ENCODE measurements at regions not wholly inside any gene's neighbourhood (a gene's known extent, or its start where the extent isn't known, plus 50 kb on each side); places are given as distances from the start of the nearest gene placed in this dataset.
A peak's percentile ranks its signal among the peaks of the same experiment; 100 is the strongest.

- no peak for TF ChIP-seq STAT1 (IDR thresholded peaks at IDR 0.05; ENCODE audit: unreplicated experiment)
- no peak for TF ChIP-seq ZNF114 (CRISPR knock-in tag; IDR thresholded peaks at IDR 0.05)
- TF ChIP-seq POLR2AphosphoS5 (IDR thresholded peaks at IDR 0.05; ENCODE audit: low read depth), result no peak
- TF ChIP-seq EZH2phosphoT487 (IDR thresholded peaks at IDR 0.05; ENCODE audit: unreplicated experiment), result no peak
- no peak for TF ChIP-seq JUNB (IDR thresholded peaks at IDR 0.05; ENCODE audit: unreplicated experiment)
Observed at GRCh38 chr13:78147905-78148304, 229.3 kb upstream of the EDNRB start (continued).

GRCh38 chr13:78145276-78145675 lies 226.6 kb upstream of the EDNRB start:
- DNase-seq (ENCODE audit: low spot score) (no peak), ATAC-seq (no peak)
- H3K27me3 Mint-ChIP-seq (ENCODE audit: insufficient read depth, low read depth, poor library complexity), result no peaks in the 10 kb centered on the region
- no peaks in the 10 kb centered on the region for H3K79me2 ChIP-seq (replicated peaks; ENCODE audit: insufficient read depth)
- H3K9me2 ChIP-seq (ENCODE audit: insufficient read depth), result no peaks in the 10 kb centered on the region
- no peak overlapping the region for H3K27ac Mint-ChIP-seq
- H3K4me2 ChIP-seq, result no peak overlapping the region
- no peak overlapping the region for H3K27ac ChIP-seq (ENCODE audit: low read depth)
- H3K4me1 Mint-ChIP-seq, result no peaks in the 10 kb centered on the region
- H3K36me3 Mint-ChIP-seq (ENCODE audit: low read depth), result no peaks in the 10 kb centered on the region
- no peaks in the 10 kb centered on the region for H3K27me3 ChIP-seq (ENCODE audit: insufficient read depth)
- no peaks in the 10 kb centered on the region for H3K9me3 Mint-ChIP-seq
- no peak for TF ChIP-seq JUNB (IDR thresholded peaks at IDR 0.05; ENCODE audit: unreplicated experiment)
- no peak overlapping the region for H3K4me3 Mint-ChIP-seq
- H2AFZ ChIP-seq, result no peak overlapping the region
- no peak overlapping the region for H3K4me3 ChIP-seq
- H3K4me1 ChIP-seq (ENCODE audit: insufficient read depth), result no peaks in the 10 kb centered on the region
- no peaks in the 10 kb centered on the region for H4K20me1 ChIP-seq (replicated peaks; ENCODE audit: insufficient read depth)
- H3K36me3 ChIP-seq (ENCODE audit: insufficient read depth), result no peaks in the 10 kb centered on the region
- H3F3A ChIP-seq (replicated peaks; ENCODE audit: low read depth), result no peaks in the 10 kb centered on the region

GRCh38 chr13:78139765-78140164 lies 221.1 kb upstream of the EDNRB start:
- Histone ChIP-seq H3K27me3 (ENCODE audit: insufficient read depth) (no peaks in the 10 kb centered on the region), H2AFZ (no peak overlapping the region), H3F3A (replicated peaks; ENCODE audit: low read depth) (no peaks in the 10 kb centered on the region), H3K4me2 (no peak overlapping the region), H3K9me2 (ENCODE audit: insufficient read depth) (no peaks in the 10 kb centered on the region), H3K4me3 (no peak overlapping the region), H4K20me1 (replicated peaks; ENCODE audit: insufficient read depth) (no peaks in the 10 kb centered on the region), H3K4me1 (ENCODE audit: insufficient read depth) (no peaks in the 10 kb centered on the region), H3K79me2 (replicated peaks; ENCODE audit: insufficient read depth) (no peaks in the 10 kb centered on the region), H3K27ac (ENCODE audit: low read depth) (no peak overlapping the region), H3K36me3 (ENCODE audit: insufficient read depth) (no peaks in the 10 kb centered on the region)
- H3K27me3 Mint-ChIP-seq (ENCODE audit: insufficient read depth, low read depth, poor library complexity), result peaks cover 2% of the 10 kb centered on the region
- H3K36me3 Mint-ChIP-seq (ENCODE audit: low read depth), result no peaks in the 10 kb centered on the region
- no peak for DNase-seq (ENCODE audit: low spot score)
- no peaks in the 10 kb centered on the region for H3K9me3 Mint-ChIP-seq
- H3K27ac Mint-ChIP-seq, result peak overlapping the region; percentile 45; the same call in 1 of the 2 replicates
- H3K4me3 Mint-ChIP-seq, result no peak overlapping the region
- no peak for ATAC-seq
- H3K4me1 Mint-ChIP-seq, result peaks cover 6% of the 10 kb centered on the region; the same call in 2 of the 3 replicates
- no peak for TF ChIP-seq POLR2AphosphoS5 (IDR thresholded peaks at IDR 0.05; ENCODE audit: low read depth)
- TF ChIP-seq ZNF331 (CRISPR knock-in tag; IDR thresholded peaks at IDR 0.05; ENCODE audit: low read depth), result no peak
- no peak for TF ChIP-seq ETS1 (IDR thresholded peaks at IDR 0.05)
- no peak for TF ChIP-seq ZNF114 (CRISPR knock-in tag; IDR thresholded peaks at IDR 0.05)
- TF ChIP-seq EZH2phosphoT487 (IDR thresholded peaks at IDR 0.05; ENCODE audit: unreplicated experiment), result no peak
- TF ChIP-seq CREB1 (CRISPR knock-in tag; IDR thresholded peaks at IDR 0.05; ENCODE audit: low read depth), result no peak
- no peak for TF ChIP-seq JUNB (IDR thresholded peaks at IDR 0.05; ENCODE audit: unreplicated experiment)
- TF ChIP-seq EZH2 (IDR thresholded peaks at IDR 0.05; ENCODE audit: low read depth, unreplicated experiment), result no peak
- TF ChIP-seq NANOG (IDR thresholded peaks at IDR 0.05; ENCODE audit: borderline replicate concordance), result no peak
- no peak for TF ChIP-seq REST (IDR thresholded peaks at IDR 0.05; ENCODE audit: unreplicated experiment)

All from GM23338 (cell line).